Medulla oblongata (tissue), 1 donor: ENCODE measurements at regions not wholly inside any gene's neighbourhood (a gene's known extent, or its start where the extent isn't known, plus 50 kb on each side); places are given as distances from the start of the nearest gene placed in this dataset.

ENCODE experiments used
- DNase-seq: peaks from one replicate; pipeline ENCODE4 v3.0.0-alpha.2; 2015; ENCODE audit errors: extremely low spot score

DNA sequence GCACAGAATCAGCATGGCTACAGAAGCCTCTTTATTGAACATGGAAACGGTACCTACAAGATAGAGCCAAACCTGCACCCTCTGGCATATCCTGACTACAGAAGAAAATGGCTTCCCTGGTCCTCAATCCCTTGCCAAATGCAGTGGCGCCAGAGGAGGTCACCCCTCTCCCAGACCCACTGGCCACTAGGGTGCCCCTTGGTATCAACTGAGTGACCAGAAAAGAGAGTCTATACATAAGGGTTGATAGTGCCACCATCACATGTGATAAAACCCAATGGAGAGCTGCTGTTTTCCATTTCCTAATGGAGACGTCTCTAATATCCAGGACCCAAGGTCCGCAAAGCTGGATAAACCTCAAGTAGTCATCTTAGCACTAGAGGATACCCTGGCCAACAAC, 52.7 kb upstream of the ALK start:
- DNase-seq: no peak

DNA sequence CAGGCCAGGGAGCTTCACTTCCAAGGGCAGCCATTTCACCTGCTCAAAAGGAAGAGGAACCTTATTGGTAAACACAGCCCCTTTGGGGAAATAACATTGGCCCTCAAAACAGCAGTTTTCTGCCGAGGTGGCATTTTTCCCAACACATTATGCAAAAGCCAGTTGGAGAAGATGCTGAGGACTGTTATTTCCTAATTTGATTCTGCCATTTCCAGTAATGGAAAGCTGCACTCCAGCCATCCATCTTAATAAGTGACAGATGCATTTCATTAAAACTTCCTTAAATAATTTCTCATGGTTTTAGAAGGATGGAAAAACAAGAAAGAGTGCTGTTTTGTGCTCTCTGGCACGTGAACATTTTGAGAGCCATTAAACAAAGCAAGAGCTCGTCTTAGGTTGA, 55.9 kb upstream of the ALK start:
- no peak for DNase-seq

DNA sequence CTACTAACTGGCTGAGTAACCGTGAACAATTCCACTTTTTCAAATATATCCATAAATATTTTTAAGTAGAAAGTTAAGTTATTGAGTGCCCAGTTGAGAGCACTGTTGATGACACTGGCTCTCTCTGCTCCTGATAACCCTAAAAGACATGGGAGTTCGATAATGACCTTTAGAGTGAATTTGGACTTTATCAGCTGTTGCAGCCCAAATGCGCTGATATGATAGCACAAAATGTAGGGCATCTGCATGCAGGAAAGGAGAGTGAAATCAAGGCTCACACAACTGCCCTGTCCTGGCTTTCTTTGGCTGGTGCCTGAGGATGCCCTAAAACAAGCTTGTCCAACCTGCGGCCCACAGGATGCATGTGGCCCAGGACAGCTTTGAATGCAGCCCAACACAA, 60.0 kb upstream of the ALK start:
- no peak for DNase-seq

DNA sequence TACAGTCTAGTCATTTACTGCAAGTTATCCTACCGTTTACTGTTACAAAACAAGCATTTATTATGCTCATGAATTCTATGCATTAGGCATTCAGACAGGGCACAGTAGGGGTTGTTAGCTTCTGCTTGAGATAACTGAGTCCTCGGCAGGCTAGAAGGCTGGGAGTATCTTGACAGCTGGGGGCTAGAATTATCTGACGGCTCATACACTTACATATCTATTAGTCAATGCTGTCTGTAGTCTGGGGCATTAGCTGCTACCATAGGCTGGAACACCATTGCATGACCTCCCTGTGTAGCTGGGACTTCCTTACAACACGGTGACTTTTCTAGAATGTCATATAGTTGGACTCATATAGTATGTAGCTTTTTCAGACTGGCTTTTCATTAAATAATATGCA, 61.9 kb upstream of the ALK start:
- DNase-seq: no peak

DNA sequence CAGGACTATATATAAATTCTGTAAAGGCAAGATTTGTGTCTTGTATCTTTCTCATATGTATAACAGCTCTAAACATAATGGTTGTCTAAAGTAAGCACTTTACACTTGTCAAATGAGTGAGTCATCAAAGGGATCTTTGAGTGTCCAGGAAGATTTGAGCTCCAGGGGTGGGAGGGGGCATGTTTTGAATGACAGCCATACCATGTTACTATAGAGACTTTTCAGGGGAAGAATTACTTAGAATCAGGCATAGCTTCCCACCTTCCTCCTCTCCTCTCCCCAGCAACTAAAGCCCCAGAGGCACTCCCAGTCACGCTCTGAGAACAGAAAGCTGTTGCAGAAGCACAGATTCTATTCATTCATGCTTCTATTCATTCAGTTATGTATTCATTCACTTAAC, 65.8 kb upstream of the ALK start:
- no peak for DNase-seq

DNA sequence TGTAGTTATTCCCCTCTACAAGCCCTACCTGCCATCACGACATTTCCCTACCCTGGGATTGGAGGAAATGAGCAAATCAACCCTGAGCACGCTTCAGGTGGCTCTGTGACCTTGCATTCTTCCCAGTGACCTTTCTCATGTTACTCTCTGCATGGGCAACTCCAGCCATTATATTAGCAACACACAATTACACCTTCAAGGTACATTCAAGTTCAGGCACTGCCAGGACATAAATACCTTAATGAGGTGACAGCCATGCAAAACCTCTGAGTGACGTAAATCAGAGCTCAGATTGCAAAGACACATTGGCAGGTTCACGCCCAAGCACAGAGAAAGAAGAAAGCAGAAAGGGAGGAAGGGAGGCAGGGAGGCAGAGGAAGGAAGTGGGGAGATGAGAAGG, 68.7 kb upstream of the ALK start:
- no peak for DNase-seq

DNA sequence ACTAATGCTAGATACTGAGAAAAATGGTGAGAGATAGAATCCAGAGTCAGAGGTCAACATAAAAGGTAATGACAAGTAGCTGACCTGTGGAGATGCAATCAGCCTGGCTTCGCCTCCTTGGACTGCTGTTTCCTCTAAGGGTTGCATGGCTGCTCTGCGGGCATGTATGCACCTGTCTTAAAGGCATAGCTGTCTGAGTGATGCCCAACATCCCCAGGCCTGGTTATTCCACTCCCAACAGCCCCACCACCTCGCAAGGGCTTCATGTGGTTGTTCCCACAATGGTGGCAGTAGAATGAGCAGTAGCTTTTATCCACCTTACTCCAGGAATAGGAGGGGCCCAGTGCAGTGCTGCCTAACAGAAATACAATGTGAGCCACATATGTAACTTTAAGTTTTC, 69.7 kb upstream of the ALK start:
- DNase-seq: no peak

DNA sequence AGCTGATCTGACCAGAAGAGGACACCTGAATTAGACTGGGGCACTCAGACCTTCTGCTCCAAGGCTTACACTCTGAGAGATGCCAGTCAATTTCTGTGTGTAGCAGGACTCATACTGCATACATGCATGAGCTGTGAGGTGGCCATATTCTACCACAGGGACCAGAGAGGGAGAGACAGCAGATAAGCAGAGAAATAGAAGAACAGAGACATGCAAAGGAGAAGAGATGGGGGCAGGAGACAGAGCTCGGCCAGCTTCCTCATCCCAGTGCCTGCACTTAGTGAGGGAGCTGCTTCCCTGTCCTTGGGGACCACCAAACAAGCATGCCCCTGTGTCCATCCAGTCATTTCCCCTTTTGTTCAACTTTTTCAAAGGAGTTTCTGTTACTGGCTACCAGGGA, 73.9 kb upstream of the ALK start:
- no peak for DNase-seq

DNA sequence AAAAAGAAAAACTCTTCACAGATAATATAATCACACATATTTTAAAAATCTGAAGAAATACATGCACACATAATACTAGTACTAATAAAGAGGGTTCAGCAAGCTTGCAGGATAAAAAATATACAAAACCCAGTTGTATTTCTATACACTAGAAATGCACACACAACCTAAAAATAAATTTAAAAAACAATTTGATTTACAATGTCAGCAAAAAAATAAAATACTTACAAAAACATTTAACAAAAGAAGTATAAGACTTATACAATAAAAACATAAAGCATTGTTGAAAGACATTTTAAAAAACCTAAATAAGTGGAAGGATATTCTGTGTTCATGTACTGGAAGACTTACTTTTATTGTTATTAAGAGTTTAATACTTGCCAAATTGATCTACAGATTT, 81.7 kb upstream of the ALK start:
- no peak for DNase-seq

DNA sequence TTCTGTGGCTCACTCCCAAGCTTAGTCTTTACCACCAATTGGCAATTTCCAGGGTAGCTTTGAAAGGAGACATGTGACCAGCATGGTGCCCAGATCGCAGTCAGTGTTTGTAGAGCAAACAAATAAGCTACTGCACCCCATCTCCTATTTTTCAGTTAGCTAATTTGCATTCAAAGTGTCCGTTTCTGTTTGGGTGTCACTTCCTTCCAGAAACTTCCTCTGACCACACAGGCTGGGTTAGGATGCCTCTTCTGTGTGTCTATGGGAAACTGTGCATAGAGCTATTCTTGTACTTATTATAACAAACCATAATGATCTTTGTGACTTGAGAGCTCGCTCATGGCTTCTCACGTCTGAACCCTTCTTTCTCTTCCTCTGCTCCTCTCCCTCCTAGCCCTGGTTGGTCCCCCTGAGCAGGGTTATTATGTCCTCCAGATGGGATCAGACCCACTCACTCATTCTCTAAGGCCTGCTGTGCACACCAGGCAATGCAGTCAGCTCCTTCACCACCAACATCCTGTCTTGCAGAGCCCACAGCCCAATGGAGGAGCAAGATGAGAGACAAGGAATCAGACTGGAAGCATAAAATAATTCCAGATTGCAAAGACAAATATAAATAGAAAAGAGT, 101.2 kb upstream of the ALK start:
- no peak for DNase-seq

DNA sequence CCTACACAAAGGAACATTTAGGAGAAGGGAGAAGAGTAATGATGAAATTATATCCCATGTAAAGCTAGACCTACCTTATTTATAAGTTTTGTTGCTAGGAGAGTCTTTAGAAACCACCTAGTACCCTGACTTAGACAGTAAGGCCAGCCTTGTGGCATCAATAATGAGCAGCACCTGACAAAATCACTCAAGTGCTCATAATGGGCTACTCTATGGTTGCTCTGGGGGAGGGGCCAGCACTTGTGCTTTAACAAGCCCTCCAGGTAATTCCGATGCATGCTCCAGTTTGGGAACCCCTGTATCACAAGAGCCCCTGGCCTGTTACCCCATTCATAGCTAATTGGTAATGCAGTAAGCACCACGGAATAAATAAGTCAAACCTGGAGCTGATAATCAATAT, 102.9 kb upstream of the ALK start:
- no peak for DNase-seq

DNA sequence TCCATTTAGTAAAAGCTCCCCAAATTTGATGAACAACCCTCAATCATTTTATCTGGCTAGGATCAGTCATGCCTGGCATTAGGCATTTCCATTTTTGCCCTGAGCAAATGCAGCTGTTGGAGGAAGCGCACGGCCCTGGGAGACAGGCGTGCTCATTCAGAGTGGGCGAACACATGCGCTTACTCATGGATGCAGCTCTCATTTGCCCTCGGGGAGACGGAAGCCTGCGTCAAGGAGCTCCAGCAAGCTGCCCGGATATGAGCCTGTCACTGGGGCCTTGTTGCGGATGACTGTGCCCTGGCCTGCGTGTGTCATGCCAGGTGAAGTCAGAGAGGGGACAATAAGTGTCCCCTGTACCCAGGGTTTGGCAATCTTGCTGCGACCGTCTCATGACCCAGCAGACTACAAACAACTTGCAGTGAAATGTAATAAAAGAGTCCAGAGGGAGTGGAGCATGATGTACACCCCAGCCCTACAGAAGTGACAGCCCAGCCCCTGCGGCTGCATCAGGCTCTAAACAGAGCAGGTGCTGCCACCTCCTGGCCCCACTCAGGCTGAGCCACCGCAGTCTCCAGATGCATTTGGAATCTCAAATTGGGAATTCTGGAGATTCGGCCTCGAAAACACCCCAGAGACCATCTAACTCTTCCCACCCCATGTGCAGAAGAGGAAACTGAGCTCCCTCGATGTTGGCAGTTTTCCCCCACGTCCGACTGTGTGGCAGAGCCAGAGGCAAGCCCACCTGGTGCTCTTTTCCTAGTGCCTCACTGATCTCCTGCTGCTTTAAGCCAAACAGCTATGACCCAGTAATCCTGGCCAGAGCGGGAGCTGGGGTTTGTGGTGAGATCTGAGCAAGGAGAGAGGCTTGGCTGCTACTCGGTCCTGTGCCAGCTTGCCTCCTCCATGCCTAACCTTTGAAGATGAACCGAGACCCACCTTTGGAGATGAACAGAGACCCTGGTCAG, 105.0 kb upstream of the ALK start:
- DNase-seq: peak; percentile 72

DNA sequence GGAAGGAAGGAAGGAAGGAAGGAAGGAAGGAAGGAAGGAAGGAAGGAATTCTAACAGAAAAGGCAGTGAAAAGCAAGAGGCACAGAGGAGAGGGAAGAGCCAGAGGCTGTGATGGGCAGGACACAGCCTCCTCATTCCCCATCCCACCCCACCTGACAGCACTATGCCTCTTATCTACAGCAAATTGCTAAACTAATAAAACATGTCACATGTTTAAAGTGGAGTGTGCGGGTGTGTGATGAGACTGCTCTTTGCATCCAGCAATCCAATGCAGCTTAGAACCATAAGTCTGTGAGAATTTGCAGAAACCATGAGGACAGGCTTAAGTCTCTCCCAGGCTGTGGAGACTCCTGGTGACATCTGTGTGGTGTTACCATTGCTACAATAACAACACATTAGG, 108.4 kb upstream of the ALK start:
- DNase-seq: no peak

DNA sequence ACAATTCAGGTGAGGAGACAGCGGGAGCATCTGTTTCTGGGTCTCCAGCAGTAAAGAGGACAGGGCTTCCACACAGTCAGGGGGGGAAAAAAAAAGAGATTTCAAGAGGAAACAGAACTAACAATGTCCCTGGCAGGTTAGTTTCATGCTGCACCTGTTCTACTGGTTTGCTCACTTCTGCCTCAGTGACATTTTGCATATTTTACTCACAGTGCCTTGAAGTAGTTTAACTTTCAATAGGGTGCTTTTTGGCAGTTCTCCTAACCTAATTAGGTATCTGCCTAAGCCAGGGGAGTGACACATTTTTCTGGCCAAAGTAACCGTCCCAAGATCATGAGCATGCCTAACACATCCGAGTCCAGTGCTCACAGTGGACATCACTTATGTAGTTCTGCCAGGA, 109.0 kb upstream of the ALK start:
- DNase-seq: peak; percentile 52

DNA sequence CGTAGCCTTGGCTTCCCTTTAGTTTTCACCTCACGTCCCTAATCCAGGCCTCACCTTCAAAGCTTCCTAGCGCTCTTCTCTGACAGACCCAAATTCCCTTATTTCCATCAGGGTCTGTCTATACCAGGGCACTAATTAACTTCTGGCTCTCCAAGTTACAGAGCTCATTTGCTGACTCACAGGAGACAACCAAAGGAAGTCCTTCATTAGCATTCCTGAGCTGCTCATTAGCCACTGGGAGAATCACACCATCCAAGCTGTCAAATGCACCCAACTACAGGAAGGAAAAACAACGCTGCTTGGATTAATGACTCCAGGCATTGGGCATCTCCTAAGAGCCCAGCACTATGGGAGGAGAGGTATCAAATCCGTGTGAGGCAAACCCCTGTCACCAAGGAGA, 109.8 kb upstream of the ALK start:
- no peak for DNase-seq

DNA sequence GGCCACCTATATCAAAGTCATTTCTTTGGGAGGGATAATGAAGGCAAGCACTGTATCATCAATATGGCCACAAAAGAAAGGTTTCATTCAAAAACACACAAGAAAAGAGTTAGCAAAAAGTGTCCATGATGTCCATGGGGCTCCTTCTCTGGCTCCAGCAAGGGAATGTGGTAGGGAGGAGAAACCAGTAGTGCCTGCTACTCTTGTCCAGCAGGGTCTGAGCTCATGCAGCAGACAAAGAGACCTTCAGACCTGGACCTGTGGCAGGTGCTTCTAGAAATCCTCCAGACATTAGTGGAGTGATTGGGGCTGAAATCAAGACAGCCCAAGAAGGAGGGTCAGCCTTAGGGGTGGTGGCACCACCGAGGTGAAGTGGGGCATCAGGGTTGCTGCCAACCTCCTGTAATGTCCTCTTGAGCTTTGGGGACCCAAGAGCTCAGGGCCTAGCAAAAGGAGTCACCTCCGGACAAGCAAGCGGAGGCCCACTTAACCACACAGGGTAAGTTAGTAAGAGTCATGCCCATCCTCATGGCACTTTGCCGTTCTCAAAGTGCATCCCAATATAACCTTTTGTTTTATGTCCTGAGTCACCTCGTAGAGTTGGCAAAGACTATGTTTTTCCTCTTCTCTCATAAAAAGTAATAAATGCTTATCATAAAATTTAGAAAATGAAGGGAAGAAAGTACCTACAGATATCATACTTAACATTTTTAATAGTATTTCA, 112.6 kb upstream of the YPEL5 start:
- DNase-seq: no peak

DNA sequence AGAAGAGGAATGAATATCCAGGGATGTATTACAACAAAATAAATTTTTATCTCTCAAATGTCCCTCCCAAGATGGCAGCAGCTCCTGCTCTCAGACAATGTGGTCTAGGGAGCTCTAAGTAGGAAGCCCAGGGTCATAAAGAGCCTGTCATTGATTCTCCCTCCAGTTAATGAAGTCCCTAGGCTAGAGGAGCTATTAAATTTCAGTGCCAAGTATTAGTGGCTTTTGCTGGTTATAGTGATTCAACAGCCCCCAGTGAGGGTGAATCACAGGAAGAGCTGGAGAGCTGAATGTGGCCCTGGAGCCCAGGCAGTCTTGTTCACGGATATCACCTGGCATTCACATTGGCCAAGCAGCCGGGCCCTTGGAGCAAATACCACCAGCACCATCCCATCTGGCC, 109.8 kb upstream of the YPEL5 start:
- no peak for DNase-seq

DNA sequence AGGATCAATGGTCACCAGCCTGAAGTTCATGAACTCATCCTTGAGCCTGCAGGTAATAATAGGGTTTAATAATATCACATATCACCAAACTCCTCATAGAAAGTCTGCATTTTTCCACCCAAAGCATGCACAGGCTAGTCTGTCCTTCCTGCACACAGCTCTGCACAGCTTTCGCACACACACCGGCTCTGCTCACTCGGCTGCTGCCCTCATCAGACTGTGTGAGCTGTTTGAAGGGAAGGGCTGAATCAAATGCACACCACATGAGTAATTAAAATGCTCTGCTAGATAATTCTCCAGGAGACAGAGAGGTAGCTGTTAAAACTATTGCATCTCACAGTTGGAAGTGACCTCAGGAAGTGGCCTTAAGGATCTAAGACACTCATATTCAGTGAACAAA, 108.4 kb upstream of the YPEL5 start:
- no peak for DNase-seq

DNA sequence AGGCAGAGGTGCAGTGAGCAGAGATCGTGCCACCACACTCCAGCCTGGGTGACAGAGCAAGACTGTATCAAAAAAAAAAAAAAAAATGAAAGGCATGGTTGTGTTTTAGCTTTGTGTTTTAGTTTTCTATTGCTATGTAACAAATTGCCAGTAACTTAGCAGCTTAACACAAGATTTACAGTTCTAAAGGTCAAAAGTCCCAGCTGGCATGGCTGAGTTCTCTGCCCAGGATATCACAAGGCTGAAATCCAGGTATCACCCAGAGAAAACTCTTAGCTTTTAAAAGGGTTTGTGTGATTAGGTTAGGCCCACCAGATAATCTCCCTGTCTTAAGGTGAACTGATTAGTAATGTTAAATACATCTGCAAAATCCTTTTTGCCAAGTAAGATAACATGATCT, 107.7 kb upstream of the YPEL5 start:
- no peak for DNase-seq

DNA sequence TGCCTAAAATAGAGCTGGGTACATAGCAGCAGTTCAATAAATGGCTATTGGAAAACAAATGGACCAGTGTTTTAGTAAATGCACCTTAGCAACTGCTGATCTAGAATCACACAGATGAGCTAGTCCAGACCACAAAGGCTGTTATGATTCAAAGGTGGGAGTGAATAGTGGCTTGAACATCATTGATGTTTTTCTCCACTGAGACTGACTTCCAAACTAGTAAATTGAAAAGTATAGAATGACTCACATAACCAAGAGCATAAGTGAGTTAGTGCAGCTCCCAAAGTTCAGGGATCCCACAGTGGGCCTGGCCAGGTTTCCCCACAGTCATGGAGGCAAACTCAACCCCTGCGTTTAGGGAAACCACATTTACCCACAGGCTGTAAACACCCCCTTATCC, 106.7 kb upstream of the YPEL5 start:
- DNase-seq: no peak

DNA sequence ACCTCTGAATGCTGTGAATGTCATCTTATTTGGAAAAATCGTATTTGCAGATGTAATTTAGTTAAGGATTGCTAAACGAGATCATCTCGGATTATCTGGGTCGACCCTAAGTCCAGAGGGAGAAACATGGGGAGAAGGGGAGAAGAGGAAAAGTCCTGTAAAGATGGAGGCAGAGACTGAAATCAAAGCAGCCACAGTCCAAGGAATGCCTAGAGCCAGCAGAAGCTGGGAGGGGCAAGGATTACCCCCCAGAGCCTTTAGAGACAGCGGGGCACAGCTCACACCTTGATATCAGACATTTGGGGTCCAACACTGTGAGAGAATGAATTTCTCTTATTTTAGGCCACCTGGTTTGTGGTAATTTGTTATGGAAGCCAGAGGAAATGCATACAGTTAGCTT, 104.9 kb upstream of the YPEL5 start:
- no peak for DNase-seq

DNA sequence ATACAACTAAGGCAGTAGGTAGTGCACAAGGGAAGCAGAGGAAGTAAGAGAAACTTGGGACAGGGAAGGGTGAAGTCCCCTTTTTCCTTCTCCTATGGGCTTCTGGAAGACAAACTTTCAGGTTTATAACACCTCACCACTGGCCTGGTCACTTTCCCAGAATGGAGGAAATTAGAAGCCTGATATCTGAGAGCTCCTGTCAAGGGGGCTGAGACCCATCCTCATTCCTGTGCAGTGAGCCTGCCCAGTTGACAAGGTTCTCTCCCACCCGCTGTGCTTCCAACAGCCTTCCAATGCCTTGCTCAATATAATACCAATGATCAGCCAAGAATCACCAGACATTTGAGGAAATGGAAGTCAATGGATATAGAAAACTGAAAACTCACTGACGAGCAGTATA, 100.4 kb upstream of the YPEL5 start:
- DNase-seq: no peak

DNA sequence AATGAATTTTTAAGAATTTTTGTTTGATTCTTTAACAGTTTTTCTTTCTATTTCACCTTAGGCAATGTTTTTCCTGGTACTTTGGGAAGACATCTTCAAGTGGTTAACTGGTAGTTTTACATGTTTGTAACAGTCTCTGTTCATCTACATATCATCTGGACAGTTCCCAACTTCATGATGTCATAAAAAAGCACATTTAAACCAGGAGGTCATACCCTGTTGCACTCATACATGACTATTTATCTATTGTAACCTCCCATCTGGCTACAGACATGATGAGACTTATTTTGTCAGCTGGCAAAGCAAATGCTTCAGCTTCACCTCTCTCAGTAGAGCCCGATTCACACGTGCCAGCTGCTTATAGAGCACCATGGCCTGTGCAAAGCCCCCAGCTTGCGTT, 99.8 kb upstream of the YPEL5 start:
- no peak for DNase-seq
